ENCODE measurements at regions not wholly inside any gene's neighbourhood (a gene's known extent, or its start where the extent isn't known, plus 50 kb on each side); places are given as distances from the start of the nearest gene placed in this dataset.

- DNase-seq (ENCODE audit: low spot score) (no peak), ATAC-seq (no peak), FAIRE-seq (no peak)
- no peaks in the 10 kb centered on the region for H4K20me1 ChIP-seq (ENCODE audit: insufficient read depth, low read length)
- no peak overlapping the region for H3K4me3 ChIP-seq (replicated peaks in 1 of 3; ENCODE audit: insufficient read depth in 1 of 3, low read depth in 2 of 3, low read length in 3 of 3)
- ChIA-PET POLR2A (no interaction called here), CTCF (ENCODE audit: low intra/inter-chr PET ratio, low total read pairs) (no interaction called here)
- no peaks in the 10 kb centered on the region for H3K4me1 ChIP-seq (ENCODE audit: insufficient read depth, low read length)
- TF ChIP-seq ZFP36 (IDR thresholded peaks at IDR 0.05; ENCODE audit: borderline replicate concordance, low read depth, low read length, partially characterized antibody), result no peak
- TF ChIP-seq CHD4 (IDR thresholded peaks at IDR 0.05; ENCODE audit: borderline replicate concordance, low read length), result no peak
- TF ChIP-seq ZNF879 (CRISPR knock-in tag; IDR thresholded peaks at IDR 0.05), result no peak
- H3K36me3 ChIP-seq (replicated peaks in 1 of 2; ENCODE audit: control insufficient read depth in 1 of 2, insufficient read depth in 2 of 2, low read length in 2 of 2), result no peaks in the 10 kb centered on the region
- H3K79me2 ChIP-seq (ENCODE audit: insufficient read depth, low read length), result no peaks in the 10 kb centered on the region
- intact Hi-C loops (cut with micrococcal nuclease; ENCODE audit: unreplicated experiment) (no loop called here), in situ Hi-C loops (cut with HindIII; ENCODE audit: extremely low pct_ligation_motif_present, low pct_unique_long_range_greater_than_20kb) (no loop called here)
- H3K27ac ChIP-seq (ENCODE audit: extremely low read length, insufficient read depth, low read length), result no peak overlapping the region
- no TSS peak for BruUV-seq (replicated peaks)
- 15% methylated on average over 2 of the region's 2 CpGs for WGBS (ENCODE audit: low lambda C conversion rate)
- no peak overlapping the region for H2AFZ ChIP-seq (ENCODE audit: low read length)
- no peaks in the 10 kb centered on the region for H3K27me3 ChIP-seq (ENCODE audit: control insufficient read depth in 1 of 2, insufficient read depth in 2 of 2, low read length in 2 of 2)
- no peaks in the 10 kb centered on the region; the same call in 1 of the 2 replicates for H3K9me3 ChIP-seq (ENCODE audit: low read length)
- H3K9ac ChIP-seq (ENCODE audit: insufficient read depth, low read depth, low read length), result no peak overlapping the region
- no peak overlapping the region for H3K4me2 ChIP-seq (ENCODE audit: low read depth, low read length)
Measured at GRCh38 chr18:30342675-30343074, 699.9 kb downstream of the DSC3 start.

- H3K9ac ChIP-seq (ENCODE audit: insufficient read depth, low read depth, low read length), result no peak overlapping the region
- no peaks in the 10 kb centered on the region for H3K79me2 ChIP-seq (ENCODE audit: insufficient read depth, low read length)
- intact Hi-C loops (cut with micrococcal nuclease; ENCODE audit: unreplicated experiment) (no loop called here), in situ Hi-C loops (cut with HindIII; ENCODE audit: extremely low pct_ligation_motif_present, low pct_unique_long_range_greater_than_20kb) (no loop called here)
- CTCF ChIA-PET (ENCODE audit: low intra/inter-chr PET ratio, low total read pairs), result no interaction called here
- H2AFZ ChIP-seq (ENCODE audit: low read length), result no peak overlapping the region
- H3K9me3 ChIP-seq (ENCODE audit: low read length), result no peaks in the 10 kb centered on the region
- no peaks in the 10 kb centered on the region for H3K4me1 ChIP-seq (ENCODE audit: insufficient read depth, low read length)
- no peaks in the 10 kb centered on the region; the same call in 1 of the 2 replicates for H4K20me1 ChIP-seq (ENCODE audit: insufficient read depth, low read length)
- ATAC-seq (no peak), FAIRE-seq (no peak), DNase-seq (ENCODE audit: low spot score) (no peak)
- no peaks in the 10 kb centered on the region for H3K36me3 ChIP-seq (replicated peaks in 1 of 2; ENCODE audit: control insufficient read depth in 1 of 2, insufficient read depth in 2 of 2, low read length in 2 of 2)
- no TSS peak for BruUV-seq (replicated peaks)
- POLR2A ChIA-PET, result no interaction called here
- no peaks in the 10 kb centered on the region for H3K27me3 ChIP-seq (ENCODE audit: control insufficient read depth in 1 of 2, insufficient read depth in 2 of 2, low read length in 2 of 2)
- no peak overlapping the region for H3K27ac ChIP-seq (ENCODE audit: extremely low read length, insufficient read depth, low read length)
- H3K4me3 ChIP-seq (replicated peaks in 1 of 3; ENCODE audit: insufficient read depth in 1 of 3, low read depth in 2 of 3, low read length in 3 of 3), result no peak overlapping the region
- no peak overlapping the region for H3K4me2 ChIP-seq (ENCODE audit: low read depth, low read length)
- WGBS (ENCODE audit: low lambda C conversion rate), result 2% methylated on average over 7 of the region's 7 CpGs
- TF ChIP-seq PREB (CRISPR knock-in tag; IDR thresholded peaks at IDR 0.05) (no peak), ZNF446 (CRISPR knock-in tag; IDR thresholded peaks at IDR 0.05) (no peak), STAT6 (CRISPR knock-in tag; IDR thresholded peaks at IDR 0.05; ENCODE audit: borderline replicate concordance) (no peak), HOXA9 (CRISPR knock-in tag; IDR thresholded peaks at IDR 0.05; ENCODE audit: borderline replicate concordance) (no peak), RBAK (CRISPR knock-in tag; IDR thresholded peaks at IDR 0.05) (no peak), DNMT3B (CRISPR knock-in tag; conservative IDR thresholded peaks at IDR 0.05) (no peak), KAT8 (CRISPR knock-in tag; IDR thresholded peaks at IDR 0.05) (no peak), CHD4 (IDR thresholded peaks at IDR 0.05; ENCODE audit: borderline replicate concordance, low read length) (no peak), HNF1A (IDR thresholded peaks at IDR 0.05; ENCODE audit: low read depth) (no peak), HNF1A (CRISPR knock-in tag; IDR thresholded peaks at IDR 0.05; ENCODE audit: borderline replicate concordance) (no peak)
Measured at GRCh38 chr18:30334781-30335180, 707.8 kb downstream of the DSC3 start.
